Stimulated activated naive CD8-positive, alpha-beta T cell treated with anti-CD3 and anti-CD28 coated beads, Interleukin-15, amount 100 ng/mL, for 72 hours (primary cell): ENCODE measurements at regions not wholly inside any gene's neighbourhood (a gene's known extent, or its start where the extent isn't known, plus 50 kb on each side); places are given as distances from the start of the nearest gene placed in this dataset.

Experiments used
- ATAC-seq: fragments of 150-1000 bp; cut with Tn5 transposase; 2 replicates; pipeline ENCODE4 v1.10.0; 2021; ENCODE audit warnings: mild to moderate bottlenecking, moderate library complexity
- DNase-seq, 2 donors: peaks; one replicate each; pipeline ENCODE4 v3.0.0; 2021 to 2022
- H3K27ac Mint-ChIP-seq, 2 donors: one replicate each; pipeline ENCODE4 v1.8.0; 2022; ENCODE audit warnings: mild to moderate bottlenecking in 2 of 2, mixed read lengths in 2 of 2, moderate library complexity in 2 of 2
- H3K27me3 Mint-ChIP-seq: one replicate; pipeline ENCODE4 v1.8.0; 2022; ENCODE audit warnings: mixed read lengths
- H3K4me1 Mint-ChIP-seq: one replicate; pipeline ENCODE4 v1.8.0; 2022; ENCODE audit warnings: mild to moderate bottlenecking, mixed read lengths
- H3K4me3 Mint-ChIP-seq, 2 donors: one replicate each; pipeline ENCODE4 v1.8.0; 2022; ENCODE audit warnings: mild to moderate bottlenecking in 2 of 2, mixed read lengths in 2 of 2, moderate library complexity in 1 of 2
- H3K9me3 Mint-ChIP-seq, 2 donors: one replicate each; pipeline ENCODE4 v1.8.0; 2022; ENCODE audit warnings: mixed read lengths in 2 of 2

DNA sequence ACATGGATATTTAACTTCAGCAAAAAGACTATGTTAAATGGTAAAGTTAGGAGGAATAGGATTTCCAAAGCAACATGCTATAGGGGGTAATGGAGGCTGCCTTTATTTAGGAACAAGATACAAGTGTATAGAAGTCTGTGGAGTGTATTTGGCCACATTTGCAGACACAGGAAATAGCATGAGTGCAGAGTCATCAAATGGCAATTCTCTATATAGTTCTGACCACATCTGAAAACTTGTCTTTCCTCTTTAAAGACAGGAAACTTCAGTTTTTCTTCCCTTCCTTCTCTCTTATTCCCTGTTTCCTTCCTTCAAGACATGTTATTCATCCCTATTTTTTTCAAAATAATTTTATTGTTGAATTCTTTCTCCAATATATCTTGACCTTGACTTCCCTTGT, 119.3 kb upstream of the PITX2 start:
- Mint-ChIP-seq H3K4me3 (no peak overlapping the region), H3K9me3 (no peaks in the 10 kb centered on the region), H3K27ac (no peak overlapping the region), H3K27me3 (no peaks in the 10 kb centered on the region), H3K4me1 (no peaks in the 10 kb centered on the region)
- ATAC-seq, result no peak
- no peak for DNase-seq

DNA sequence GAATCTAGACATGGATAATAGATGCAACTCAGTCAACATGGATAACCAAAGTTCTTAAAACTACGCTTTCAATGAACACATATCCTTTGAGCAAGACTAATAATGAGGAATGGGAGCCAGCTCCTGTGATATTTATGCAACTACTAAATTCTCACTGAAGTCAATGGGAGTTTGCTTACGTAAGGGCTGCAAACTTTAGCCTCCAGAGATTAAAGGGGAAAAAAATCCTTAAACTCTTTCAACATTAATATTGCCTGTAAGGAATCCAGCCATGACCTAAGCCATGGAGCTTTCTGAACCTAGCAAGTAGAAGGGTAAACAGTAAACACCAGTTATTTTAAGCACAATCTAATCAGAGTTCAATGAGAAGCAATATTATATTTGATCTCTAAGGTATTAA, 125.2 kb upstream of the PITX2 start:
- Mint-ChIP-seq H3K4me3 (no peak overlapping the region), H3K27ac (no peak overlapping the region), H3K9me3 (no peaks in the 10 kb centered on the region), H3K27me3 (no peaks in the 10 kb centered on the region), H3K4me1 (no peaks in the 10 kb centered on the region)
- ATAC-seq, result no peak
- no peak for DNase-seq

DNA sequence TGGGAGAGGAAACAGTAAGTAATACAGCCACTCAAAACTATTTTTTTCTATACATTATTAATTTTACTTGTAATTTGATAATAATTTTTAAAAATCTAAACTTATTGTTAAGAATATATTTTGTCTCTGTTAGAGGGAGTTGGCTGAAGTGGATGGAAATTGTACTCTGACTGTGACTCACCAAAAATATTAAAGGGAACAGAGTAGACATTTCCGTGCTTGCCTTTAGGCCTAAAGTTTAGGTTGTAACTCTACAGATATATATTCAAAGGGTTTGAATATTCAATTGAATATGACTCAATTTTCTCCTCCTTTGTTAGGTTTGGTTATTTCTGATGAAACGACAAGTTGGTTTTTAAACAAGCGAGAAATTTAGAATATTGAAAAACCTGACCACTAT, 128.3 kb upstream of the PITX2 start:
- Mint-ChIP-seq H3K27ac (no peak overlapping the region), H3K9me3 (no peaks in the 10 kb centered on the region), H3K27me3 (no peaks in the 10 kb centered on the region), H3K4me3 (no peak overlapping the region), H3K4me1 (no peaks in the 10 kb centered on the region)
- ATAC-seq, result no peak
- no peak for DNase-seq

DNA sequence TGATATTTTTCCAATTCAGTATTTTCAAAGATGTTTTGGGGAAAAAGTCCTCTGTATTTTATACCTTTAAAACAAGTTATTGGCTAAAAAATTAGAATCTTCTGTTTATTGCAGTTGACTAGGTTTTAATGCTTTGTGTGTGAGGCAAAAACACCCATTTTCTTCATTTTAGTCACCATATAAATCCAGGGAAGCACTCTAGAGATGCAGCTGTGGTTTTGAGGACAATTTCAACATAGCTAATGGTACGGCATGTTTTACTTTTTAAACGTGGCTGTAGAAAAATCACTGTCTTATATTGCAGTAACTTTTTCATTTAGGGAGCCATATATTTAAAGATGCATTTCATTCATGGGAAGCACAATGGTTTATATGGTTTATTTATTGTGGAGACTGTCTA, 129.1 kb upstream of the PITX2 start:
- H3K4me1 Mint-ChIP-seq, result no peaks in the 10 kb centered on the region
- ATAC-seq, result no peak

DNA sequence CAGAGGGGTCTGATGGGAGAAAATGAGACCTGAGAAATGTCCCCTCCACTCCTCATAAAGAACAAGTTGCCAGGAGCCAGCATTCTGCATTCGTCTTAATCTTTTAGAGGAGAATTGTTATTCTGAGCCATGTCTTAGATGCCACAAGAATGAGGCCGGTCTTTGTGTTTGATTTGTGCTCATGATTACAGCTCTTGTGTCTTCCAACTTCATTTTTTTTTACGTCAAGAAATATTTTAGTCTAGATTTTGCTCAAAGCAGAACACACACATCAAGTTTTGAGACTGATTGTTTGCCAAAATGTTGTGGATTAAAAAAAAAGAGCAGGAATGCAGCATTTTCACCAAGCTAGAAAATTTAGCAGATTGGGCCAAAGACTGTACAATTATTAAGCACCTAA, 130.6 kb upstream of the PITX2 start:
- Mint-ChIP-seq H3K27ac (no peak overlapping the region), H3K27me3 (no peaks in the 10 kb centered on the region), H3K9me3 (no peaks in the 10 kb centered on the region), H3K4me3 (no peak overlapping the region), H3K4me1 (no peaks in the 10 kb centered on the region)
- no peak for ATAC-seq
- DNase-seq, result no peak

More for the DNA sequence above, 129.1 kb upstream of the PITX2 start:
- H3K4me3 Mint-ChIP-seq, result no peak overlapping the region
- no peak overlapping the region for H3K27ac Mint-ChIP-seq
- H3K9me3 Mint-ChIP-seq, result no peaks in the 10 kb centered on the region
- DNase-seq, result no peak
- H3K27me3 Mint-ChIP-seq, result no peaks in the 10 kb centered on the region

DNA sequence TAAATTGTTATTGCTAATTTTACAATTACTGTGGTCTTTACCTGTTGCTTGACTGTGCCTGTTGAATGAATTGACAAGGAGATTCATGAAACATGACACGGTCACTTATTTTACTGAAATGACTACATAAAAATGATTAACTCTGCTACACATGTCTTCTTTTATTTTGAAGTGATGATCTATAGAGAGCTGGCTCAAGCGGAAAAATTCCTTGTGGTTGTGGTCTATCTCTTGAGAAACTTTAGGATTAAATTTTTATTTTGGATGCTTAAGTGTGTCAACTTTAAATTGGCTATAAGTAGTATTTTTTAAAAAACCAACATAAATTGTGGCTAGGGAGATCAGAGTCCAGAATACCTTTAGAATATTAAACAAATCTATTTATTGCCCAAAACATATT, 131.8 kb upstream of the PITX2 start:
- ATAC-seq, result no peak
- no peaks in the 10 kb centered on the region for H3K4me1 Mint-ChIP-seq
- no peaks in the 10 kb centered on the region for H3K9me3 Mint-ChIP-seq
- no peak for DNase-seq
- H3K4me3 Mint-ChIP-seq, result no peak overlapping the region
- no peak overlapping the region for H3K27ac Mint-ChIP-seq
- H3K27me3 Mint-ChIP-seq, result no peaks in the 10 kb centered on the region

DNA sequence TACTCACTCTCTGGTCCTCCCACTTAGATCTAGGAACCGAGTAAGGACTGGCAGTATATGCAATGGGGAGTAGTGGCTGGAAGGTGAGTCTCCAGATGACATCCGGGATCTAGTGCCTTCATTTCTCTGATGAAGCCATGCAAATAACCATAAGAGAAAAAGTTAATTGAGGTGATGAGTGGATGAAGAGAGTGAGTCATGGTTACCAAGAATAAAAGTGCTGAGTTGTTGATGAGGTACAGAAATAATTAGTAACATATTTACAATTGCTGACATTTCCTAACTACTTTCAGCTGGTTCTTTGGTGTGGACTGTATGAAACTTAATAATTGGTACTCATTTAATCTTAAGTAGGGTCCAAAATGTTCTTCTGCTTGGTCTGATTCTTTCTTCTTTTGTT, 146.7 kb upstream of the PITX2 start:
- no peak for ATAC-seq
- Mint-ChIP-seq H3K27me3 (no peaks in the 10 kb centered on the region), H3K27ac (no peak overlapping the region), H3K9me3 (peaks cover 11 to 21% of the 10 kb centered on the region in 2 donors), H3K4me3 (no peak overlapping the region), H3K4me1 (no peaks in the 10 kb centered on the region)
- no peak for DNase-seq

DNA sequence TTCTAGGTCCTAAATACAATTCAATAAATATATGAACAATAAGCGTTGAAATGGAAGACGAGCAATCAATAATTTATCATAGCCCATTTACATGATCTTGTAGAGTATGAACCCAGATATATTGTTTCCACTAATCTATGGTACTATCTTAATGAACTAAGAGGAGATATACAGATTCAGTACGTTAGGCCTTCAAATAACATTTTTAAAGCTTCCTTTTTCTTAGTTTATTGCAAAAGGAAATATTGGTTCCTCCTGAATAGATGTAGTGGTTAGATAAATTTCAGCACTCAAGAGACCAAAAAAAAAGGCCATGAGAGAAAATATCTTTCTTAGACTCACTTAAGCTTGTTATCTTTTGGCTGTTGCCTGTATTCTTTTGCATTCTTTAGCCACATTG, 147.5 kb upstream of the PITX2 start:
- no peaks in the 10 kb centered on the region for H3K27me3 Mint-ChIP-seq
- peaks cover 11 to 21% of the 10 kb centered on the region in 2 donors for H3K9me3 Mint-ChIP-seq
- no peak overlapping the region for H3K27ac Mint-ChIP-seq
- ATAC-seq, result no peak
- no peak for DNase-seq
- H3K4me1 Mint-ChIP-seq, result no peaks in the 10 kb centered on the region
- no peak overlapping the region for H3K4me3 Mint-ChIP-seq

DNA sequence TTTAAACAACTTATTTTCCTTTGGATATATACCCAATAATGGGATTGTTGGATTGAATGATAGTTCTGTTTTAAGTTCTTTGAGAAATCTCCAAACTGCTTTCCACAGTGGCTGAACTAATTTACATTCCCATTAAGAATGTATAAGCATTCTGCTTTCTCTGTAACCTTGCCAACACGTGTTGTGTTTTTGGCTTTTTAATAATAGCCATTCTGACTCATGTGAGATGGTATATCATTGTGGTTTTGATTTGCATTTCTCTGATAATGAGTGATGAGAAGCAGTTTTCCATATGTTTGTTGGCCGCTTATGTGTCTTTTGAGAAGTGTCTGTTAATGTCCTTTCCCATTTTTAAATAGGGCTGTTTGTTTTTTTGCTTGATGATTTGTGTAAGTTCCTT, 155.6 kb upstream of the PITX2 start:
- no peak overlapping the region for H3K4me3 Mint-ChIP-seq
- no peaks in the 10 kb centered on the region for H3K4me1 Mint-ChIP-seq
- peaks cover 8% of the 10 kb centered on the region in 2 donors for H3K9me3 Mint-ChIP-seq
- no peak overlapping the region for H3K27ac Mint-ChIP-seq
- no peak for ATAC-seq
- no peaks in the 10 kb centered on the region for H3K27me3 Mint-ChIP-seq
- DNase-seq, result no peak

DNA sequence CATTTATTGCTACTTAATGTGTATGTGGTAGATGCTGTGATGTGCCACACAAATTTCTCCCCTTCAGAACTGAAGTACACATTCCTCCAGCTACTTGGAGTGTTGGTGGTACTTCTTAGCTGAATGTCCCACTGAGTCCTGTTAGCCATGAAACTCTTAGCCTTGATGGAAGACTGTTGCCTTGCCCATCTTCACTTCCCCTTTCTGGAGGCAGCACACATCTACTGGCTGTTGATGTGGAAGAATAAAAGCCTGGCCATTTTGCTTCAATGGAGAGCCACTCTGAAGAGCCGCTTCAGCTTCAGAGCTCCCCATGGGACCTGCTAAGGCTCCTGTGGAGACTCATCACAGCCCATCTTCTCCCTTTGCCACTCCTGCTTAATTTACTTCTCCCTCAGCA, 157.7 kb upstream of the PITX2 start:
- H3K27ac Mint-ChIP-seq, result no peak overlapping the region
- no peak for DNase-seq
- H3K9me3 Mint-ChIP-seq, result peaks cover 8% of the 10 kb centered on the region in 2 donors
- no peaks in the 10 kb centered on the region for H3K4me1 Mint-ChIP-seq
- no peaks in the 10 kb centered on the region for H3K27me3 Mint-ChIP-seq
- H3K4me3 Mint-ChIP-seq, result no peak overlapping the region
- no peak for ATAC-seq

DNA sequence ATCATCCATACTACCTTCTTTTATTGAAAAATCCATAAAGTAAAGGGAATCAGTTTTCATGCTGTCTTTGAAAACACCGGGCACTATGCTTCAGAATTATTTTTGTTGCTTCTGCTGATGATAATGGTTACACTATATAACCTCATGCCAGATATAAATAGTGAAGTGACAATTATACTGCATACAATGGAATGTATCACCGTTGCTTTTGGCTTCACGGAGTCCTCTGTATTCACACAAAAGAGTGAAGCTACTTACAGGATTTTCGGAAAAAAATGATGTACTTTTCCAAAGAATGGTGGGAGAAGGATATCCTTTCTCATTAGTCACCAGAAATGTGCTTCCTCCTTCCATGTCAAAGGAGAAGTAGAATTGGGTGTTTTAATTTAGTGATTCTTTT, 159.1 kb upstream of the PITX2 start:
- Mint-ChIP-seq H3K4me3 (no peak overlapping the region), H3K27me3 (no peaks in the 10 kb centered on the region), H3K27ac (no peak overlapping the region), H3K9me3 (peaks cover 8% of the 10 kb centered on the region in 2 donors), H3K4me1 (no peaks in the 10 kb centered on the region)
- DNase-seq, result no peak
- ATAC-seq, result no peak

DNA sequence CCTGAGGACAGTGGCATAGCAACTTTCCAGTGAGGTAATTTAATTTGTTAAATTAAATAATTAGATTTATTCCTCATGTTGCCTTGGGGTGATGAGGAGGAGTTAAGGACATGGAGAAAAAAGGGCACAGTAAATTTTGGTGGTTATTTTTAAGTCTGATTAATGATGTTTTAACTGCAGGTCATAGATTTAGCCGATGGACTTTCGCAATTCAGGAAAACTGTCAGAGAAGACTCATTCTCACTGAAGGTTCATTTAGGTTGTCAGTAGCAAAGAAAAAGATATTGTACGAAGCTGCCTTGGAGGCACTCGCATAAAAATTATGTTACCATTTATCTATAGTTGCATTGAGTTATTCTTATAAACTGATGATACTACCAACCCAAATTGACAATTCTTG, 164.2 kb upstream of the PITX2 start:
- Mint-ChIP-seq H3K27me3 (no peaks in the 10 kb centered on the region), H3K4me1 (no peaks in the 10 kb centered on the region), H3K9me3 (peaks cover 0 to 5% of the 10 kb centered on the region in 2 donors), H3K27ac (no peak overlapping the region), H3K4me3 (no peak overlapping the region)
- ATAC-seq (no peak), DNase-seq (no peak)

DNA sequence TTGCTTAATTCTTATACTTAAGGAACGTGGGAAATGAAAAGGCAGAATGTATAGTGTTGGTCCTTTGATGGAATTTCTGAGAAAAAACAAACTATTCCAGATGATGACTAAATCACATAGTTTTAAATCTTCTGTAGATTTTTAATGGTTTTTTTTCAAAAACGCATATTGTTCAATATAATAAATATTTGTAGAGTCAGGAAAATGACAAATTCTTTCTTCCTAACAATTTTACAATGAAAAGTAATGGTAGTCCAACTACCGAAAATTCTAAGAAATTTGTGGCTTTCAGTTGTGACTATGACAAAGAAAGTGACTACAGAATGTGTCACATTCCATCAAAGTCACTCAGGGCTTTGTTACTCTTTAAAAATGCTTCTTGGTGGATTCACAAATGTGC, 164.8 kb upstream of the PITX2 start:
- Mint-ChIP-seq H3K4me1 (no peaks in the 10 kb centered on the region), H3K9me3 (peaks cover 0 to 5% of the 10 kb centered on the region in 2 donors), H3K4me3 (no peak overlapping the region), H3K27ac (no peak overlapping the region), H3K27me3 (no peaks in the 10 kb centered on the region)
- DNase-seq (no peak), ATAC-seq (no peak)

DNA sequence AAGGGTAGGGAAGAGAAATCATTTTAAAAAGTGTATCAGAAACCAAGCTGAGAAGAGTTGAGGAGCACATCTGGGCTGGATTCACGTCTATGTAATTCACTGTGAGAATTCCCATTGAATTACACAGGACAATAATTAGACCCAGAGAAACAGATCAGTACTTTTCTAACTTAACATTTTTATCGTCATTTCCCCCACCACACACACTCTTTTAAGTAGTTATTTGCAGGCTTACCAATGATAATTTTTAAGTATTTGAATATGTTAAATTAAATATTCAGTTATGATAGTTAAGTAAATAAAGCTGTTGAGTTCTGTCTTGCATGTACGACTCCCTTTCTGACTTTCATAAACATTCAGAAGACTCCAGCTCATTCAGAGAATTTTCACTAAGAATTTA, 165.4 kb upstream of the PITX2 start:
- peaks cover 0 to 5% of the 10 kb centered on the region in 2 donors for H3K9me3 Mint-ChIP-seq
- no peak for DNase-seq
- no peak overlapping the region for H3K4me3 Mint-ChIP-seq

DNA sequence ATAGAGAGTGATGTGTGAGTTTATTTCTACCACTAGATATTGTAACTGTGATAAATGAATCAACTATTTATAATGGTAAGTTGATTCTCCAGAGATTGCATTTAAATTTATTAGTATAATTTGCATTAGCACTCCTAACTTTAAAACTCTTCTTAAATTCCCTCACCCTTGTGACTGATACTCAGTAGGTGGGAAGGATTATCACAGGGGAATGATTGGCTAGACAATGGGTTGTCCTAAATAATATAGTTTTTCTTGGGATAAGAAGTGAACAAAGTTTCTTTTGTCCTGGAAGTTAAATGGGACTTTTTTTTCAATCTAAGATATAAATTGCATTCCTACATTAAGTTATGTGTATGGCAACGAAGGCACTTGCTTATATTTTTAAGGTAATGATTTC, 169.2 kb upstream of the PITX2 start:
- Mint-ChIP-seq H3K9me3 (peaks cover 0 to 5% of the 10 kb centered on the region in 2 donors), H3K4me1 (no peaks in the 10 kb centered on the region), H3K27ac (no peak overlapping the region), H3K27me3 (no peaks in the 10 kb centered on the region), H3K4me3 (no peak overlapping the region)
- DNase-seq (no peak), ATAC-seq (no peak)

More for the DNA sequence above, 165.4 kb upstream of the PITX2 start:
- H3K4me1 Mint-ChIP-seq, result no peaks in the 10 kb centered on the region
- no peak overlapping the region for H3K27ac Mint-ChIP-seq
- no peak for ATAC-seq
- no peaks in the 10 kb centered on the region for H3K27me3 Mint-ChIP-seq

DNA sequence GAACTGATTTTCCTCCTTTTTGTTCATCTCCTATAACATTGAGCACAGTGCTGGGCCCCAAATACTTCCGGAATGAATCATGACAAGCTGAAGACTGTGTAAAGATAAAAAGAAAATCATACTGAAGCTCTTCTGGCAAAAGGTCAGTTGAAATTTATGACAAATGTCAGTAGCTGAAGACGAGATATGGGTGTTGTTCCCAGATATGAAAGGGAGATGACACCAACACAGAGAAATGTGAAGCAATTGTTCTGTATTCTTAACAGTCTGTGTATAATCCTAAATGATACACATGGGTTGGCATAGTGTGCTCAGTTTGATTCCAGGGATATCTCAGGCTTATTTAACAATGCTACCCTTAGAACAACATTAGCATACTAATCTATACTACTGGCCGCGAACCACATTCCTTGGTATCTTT, 170.5 kb upstream of the PITX2 start:
- Mint-ChIP-seq H3K9me3 (peaks cover 0 to 5% of the 10 kb centered on the region in 2 donors), H3K4me3 (no peak overlapping the region), H3K27me3 (peaks cover 8% of the 10 kb centered on the region), H3K27ac (no peak overlapping the region), H3K4me1 (no peaks in the 10 kb centered on the region)
- ATAC-seq (no peak), DNase-seq (no peak)

DNA sequence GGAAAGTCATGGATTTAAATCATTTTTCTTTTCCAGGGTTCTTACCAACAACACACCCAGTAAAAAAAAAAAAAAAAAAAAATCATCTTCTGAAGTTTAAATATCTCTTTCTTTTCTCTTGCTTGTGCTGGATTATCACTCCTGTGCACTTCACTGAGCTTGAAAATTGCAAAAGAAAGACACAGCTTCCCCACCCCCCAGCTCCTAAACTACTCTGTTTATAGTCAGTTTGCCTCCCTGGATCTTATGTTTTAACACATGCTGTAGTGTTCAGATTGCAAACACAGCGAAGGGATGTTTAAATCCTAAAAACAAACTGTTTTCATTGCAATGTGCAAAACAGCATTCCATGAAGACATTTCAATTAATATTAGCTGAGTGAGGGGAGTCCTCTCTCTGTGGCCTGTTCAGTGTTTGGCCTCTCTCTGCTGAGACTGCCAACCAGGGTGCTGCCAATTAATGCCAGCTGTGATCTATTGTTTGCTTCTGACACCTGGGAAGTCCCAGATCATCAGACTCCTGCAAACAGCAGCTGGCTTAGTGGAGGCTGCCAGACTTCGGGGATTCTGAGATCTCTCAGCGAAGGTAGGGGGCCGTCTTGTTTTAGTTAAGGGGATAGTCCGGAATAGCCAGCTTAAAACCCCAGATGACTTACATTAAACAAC, 171.1 kb upstream of the PITX2 start:
- ATAC-seq (no peak), DNase-seq (no peak)
- Mint-ChIP-seq H3K27me3 (peaks cover 8% of the 10 kb centered on the region), H3K4me1 (no peaks in the 10 kb centered on the region), H3K27ac (no peak overlapping the region), H3K9me3 (peaks cover 0 to 9% of the 10 kb centered on the region in 2 donors), H3K4me3 (no peak overlapping the region)
